SK-N-SH treated with all-trans-retinoic acid at 6 μM for 48 hours (cell line): ENCODE measurements at regions not wholly inside any gene's neighbourhood (a gene's known extent, or its start where the extent isn't known, plus 50 kb on each side); places are given as distances from the start of the nearest gene placed in this dataset.

ENCODE experiments used
- ARNTL ChIP-seq: fragments of 450-650 bp; formaldehyde crosslinking; IDR thresholded peaks from 2 replicates; pipeline ENCODE4 v1.5.0; 2020; ENCODE audit warnings: low read depth, mild to moderate bottlenecking, moderate library complexity, borderline replicate concordance
- CREB5 ChIP-seq: fragments of 250-450 bp; sonication (Bioruptor Pico); IDR thresholded peaks from 2 replicates; pipeline ENCODE4 v1.5.1; 2020; ENCODE audit warnings: low read depth, mild to moderate bottlenecking, moderate library complexity
- RARB ChIP-seq: fragments of 250-450 bp; sonication (Bioruptor Pico); IDR thresholded peaks from 2 replicates; pipeline ENCODE4 v1.8.0; 2021; ENCODE audit warnings: mild to moderate bottlenecking, moderate library complexity
- SNAI2 ChIP-seq: fragments of 250-450 bp; sonication (Bioruptor Pico); IDR thresholded peaks from 2 replicates; pipeline ENCODE4 v1.5.0; 2020; ENCODE audit warnings: mild to moderate bottlenecking, moderate library complexity
- ZC3H10 ChIP-seq: fragments of 250-450 bp; sonication (Bioruptor Pico); IDR thresholded peaks from 2 replicates; pipeline ENCODE4 v1.5.1; 2021; ENCODE audit warnings: mild to moderate bottlenecking, moderate library complexity
- ZNF565 ChIP-seq: fragments of 450-650 bp; formaldehyde crosslinking; conservative IDR thresholded peaks from 2 replicates; pipeline ENCODE4 v1.5.0; 2020; ENCODE audit warnings: low read depth, mild to moderate bottlenecking, moderate library complexity
- ZNF8 ChIP-seq: fragments of 450-650 bp; formaldehyde crosslinking; IDR thresholded peaks from 2 replicates; pipeline ENCODE4 v1.5.0; 2020; ENCODE audit warnings: mild to moderate bottlenecking, moderate library complexity

- TF ChIP-seq CREB5 (CRISPR knock-in tag) (no peak), RARB (CRISPR knock-in tag) (no peak), ZNF565 (CRISPR knock-in tag) (no peak), SNAI2 (CRISPR knock-in tag) (no peak), ARNTL (CRISPR knock-in tag) (no peak), ZC3H10 (no peak), ZNF8 (CRISPR knock-in tag) (no peak)
Measured at GRCh38 chr14:97452314-97452713, 655.1 kb downstream of the VRK1 start.
